PC-3 (cell line): ENCODE measurements at regions not wholly inside any gene's neighbourhood (a gene's known extent, or its start where the extent isn't known, plus 50 kb on each side); places are given as distances from the start of the nearest gene placed in this dataset.

ENCODE experiments used
- ATAC-seq: fragments of 200-7000 bp; cut with Tn5 transposase; 2 replicates; pipeline ENCODE4 v1.9.1; 2020; ENCODE audit warnings: mild to moderate bottlenecking, moderate library complexity
- BruUV-seq: library from RNA; stranded (reverse); fragments of 400-500 nt; replicated peaks from 2 replicates; lab custom pipeline; 2021; lab: Mats Ljungman, UMichigan
- CTCF ChIA-PET: fragments of 300-600 bp; sonication (Branson Sonifier 250); formaldehyde crosslinking; loops from one replicate; lab custom pipeline; 2022; ENCODE audit warnings: antibody characterized with exemption; lab: Charles Lee
- POLR2A ChIA-PET: fragments of 300-600 bp; sonication (Branson Sonifier 250); formaldehyde crosslinking; loops from one replicate; lab custom pipeline; 2022; ENCODE audit warnings: antibody characterized with exemption; ENCODE audit not compliant: unreplicated experiment; lab: Charles Lee
- DNase-seq: peaks from one replicate; pipeline ENCODE4 v3.0.0-alpha.2; 2015
- H2AFZ ChIP-seq: fragments of 300-600 bp; sonication (generic); 2 replicates; pipeline ENCODE4 v1.6.0; 2016; ENCODE audit warnings: antibody characterized with exemption, low read length
- H3F3A ChIP-seq: fragments of 300-600 bp; sonication (generic); one replicate; pipeline ENCODE4 v1.6.0; 2017; ENCODE audit warnings: antibody characterized with exemption, low read length, control low read depth, mild to moderate bottlenecking; ENCODE audit not compliant: unreplicated experiment
- H3K27ac ChIP-seq: fragments of 300-600 bp; sonication (generic); 2 replicates; pipeline ENCODE4 v1.5.1; 2016; ENCODE audit warnings: mild to moderate bottlenecking, low read length
- H3K27me3 ChIP-seq: fragments of 300-600 bp; sonication (generic); 2 replicates; pipeline ENCODE4 v1.6.1; 2016; ENCODE audit warnings: low read length, mixed read lengths
- H3K36me3 ChIP-seq: fragments of 300-600 bp; sonication (generic); 2 replicates; pipeline ENCODE4 v1.6.1; 2016; ENCODE audit warnings: low read depth, mixed run types, low read length, mixed read lengths
- H3K4me1 ChIP-seq: fragments of 300-600 bp; sonication (generic); 2 replicates; pipeline ENCODE4 v1.5.1; 2016; ENCODE audit warnings: low read length; ENCODE audit not compliant: insufficient read depth
- H3K4me2 ChIP-seq: fragments of 300-600 bp; sonication (generic); 2 replicates; pipeline ENCODE4 v1.6.0; 2016; ENCODE audit warnings: low read length
- H3K4me3 ChIP-seq: fragments of 300-600 bp; sonication (generic); 2 replicates; pipeline ENCODE4 v1.5.1; 2016; ENCODE audit warnings: mild to moderate bottlenecking, low read length, mixed read lengths
- H3K79me2 ChIP-seq: fragments of 300-600 bp; sonication (generic); 2 replicates; pipeline ENCODE4 v1.6.1; 2017; ENCODE audit warnings: low read length, mixed read lengths
- H3K9ac ChIP-seq: fragments of 300-600 bp; sonication (generic); 2 replicates; pipeline ENCODE4 v1.6.0; 2016; ENCODE audit warnings: mild to moderate bottlenecking, low read length
- H3K9me2 ChIP-seq: fragments of 300-600 bp; sonication (generic); replicated peaks from 2 replicates; pipeline ENCODE4 v1.6.1; 2016; ENCODE audit warnings: mixed run types, low read length, mixed read lengths
- H3K9me3 ChIP-seq: fragments of 300-600 bp; sonication (generic); 2 replicates; pipeline ENCODE4 v1.6.1; 2016; ENCODE audit warnings: low read length, mixed read lengths
- H4K20me1 ChIP-seq: fragments of 300-600 bp; sonication (generic); 2 replicates; pipeline ENCODE4 v1.6.1; 2016; ENCODE audit warnings: low read length, mixed read lengths
- CTCF ChIP-seq: fragments of 300-600 bp; sonication (generic); conservative IDR thresholded peaks from 2 replicates; pipeline ENCODE4 v1.5.1; 2017; ENCODE audit warnings: antibody characterized with exemption, low read depth, mild to moderate bottlenecking, low read length
- EZH2 ChIP-seq: fragments of 300-600 bp; sonication (generic); IDR thresholded peaks from one replicate; pipeline ENCODE4 v1.6.1; 2017; ENCODE audit warnings: antibody characterized with exemption, mild to moderate bottlenecking, low read length; ENCODE audit not compliant: unreplicated experiment
- EZH2phosphoT487 ChIP-seq: fragments of 300-600 bp; sonication (generic); IDR thresholded peaks from 2 replicates; pipeline ENCODE4 v1.6.1; 2018; ENCODE audit warnings: mild to moderate bottlenecking, antibody characterized with exemption, low read length, borderline replicate concordance
- intact Hi-C: fragments of 100-400 bp; cut with micrococcal nuclease; formaldehyde crosslinking; loops from 2 replicates; pipeline ENCODE4 v1.9.0; 2023

GRCh38 chr16:25371342-25371741 is 113.7 kb upstream of the ZKSCAN2 start:
- ChIA-PET POLR2A (no interaction called here), CTCF (no interaction called here)
- Histone ChIP-seq H3K27me3 (no peaks in the 10 kb centered on the region), H3K4me3 (no peak overlapping the region), H3K4me2 (no peak overlapping the region), H3K9me2 (no peaks in the 10 kb centered on the region), H3K36me3 (no peaks in the 10 kb centered on the region), H2AFZ (no peak overlapping the region), H3K9me3 (no peaks in the 10 kb centered on the region), H3K4me1 (no peaks in the 10 kb centered on the region), H3F3A (no peaks in the 10 kb centered on the region), H3K79me2 (no peaks in the 10 kb centered on the region), H4K20me1 (no peaks in the 10 kb centered on the region), H3K9ac (no peak overlapping the region), H3K27ac (no peak overlapping the region)
- DNase-seq (no peak), ATAC-seq (no peak)
- BruUV-seq, result no TSS peak
- TF ChIP-seq EZH2 (no peak), EZH2phosphoT487 (no peak), CTCF (no peak)
- intact Hi-C loops, result no loop called here

GRCh38 chr16:25370541-25370940 is 112.9 kb upstream of the ZKSCAN2 start:
- Histone ChIP-seq H3K9me2 (no peaks in the 10 kb centered on the region), H3K9ac (no peak overlapping the region), H3K27ac (no peak overlapping the region), H4K20me1 (no peaks in the 10 kb centered on the region), H3K4me1 (no peaks in the 10 kb centered on the region), H3K36me3 (no peaks in the 10 kb centered on the region), H3K79me2 (no peaks in the 10 kb centered on the region), H3K4me3 (no peak overlapping the region), H2AFZ (no peak overlapping the region), H3K27me3 (no peaks in the 10 kb centered on the region), H3K9me3 (no peaks in the 10 kb centered on the region), H3F3A (no peaks in the 10 kb centered on the region), H3K4me2 (no peak overlapping the region)
- DNase-seq (no peak), ATAC-seq (no peak)
- ChIA-PET CTCF (no interaction called here), POLR2A (no interaction called here)
- intact Hi-C loops, result no loop called here
- BruUV-seq, result no TSS peak
- TF ChIP-seq EZH2 (no peak), EZH2phosphoT487 (no peak), CTCF (no peak)

GRCh38 chr16:25367773-25368524 is 110.3 kb upstream of the ZKSCAN2 start:
- Histone ChIP-seq H3F3A (no peaks in the 10 kb centered on the region), H4K20me1 (no peaks in the 10 kb centered on the region), H2AFZ (no peak overlapping the region), H3K36me3 (no peaks in the 10 kb centered on the region), H3K79me2 (no peaks in the 10 kb centered on the region), H3K9me2 (no peaks in the 10 kb centered on the region), H3K9me3 (no peaks in the 10 kb centered on the region), H3K9ac (no peak overlapping the region), H3K27ac (no peak overlapping the region), H3K4me2 (no peak overlapping the region), H3K4me3 (no peak overlapping the region), H3K4me1 (no peaks in the 10 kb centered on the region), H3K27me3 (no peaks in the 10 kb centered on the region)
- no TSS peak for BruUV-seq
- ATAC-seq (no peak), DNase-seq (no peak)
- intact Hi-C loops, result no loop called here
- ChIA-PET CTCF (no interaction called here), POLR2A (no interaction called here)
- no peak for TF ChIP-seq CTCF
- TF ChIP-seq EZH2, result no peak
- TF ChIP-seq EZH2phosphoT487, result no peak
